Mesendoderm (in vitro differentiated cells): ENCODE measurements at regions not wholly inside any gene's neighbourhood (a gene's known extent, or its start where the extent isn't known, plus 50 kb on each side); places are given as distances from the start of the nearest gene placed in this dataset.

Source experiments
- DNase-seq: peaks from one replicate; pipeline ENCODE4 v3.0.0; 2013
- H2AK5ac ChIP-seq: 2 replicates; pipeline ENCODE4 v1.6.1; 2013; ENCODE audit warnings: low read length, inconsistent platforms
- H2BK120ac ChIP-seq: 2 replicates; pipeline ENCODE4 v1.6.1; 2013; ENCODE audit warnings: low read depth, mild to moderate bottlenecking, low read length, moderate library complexity, mixed read lengths
- H2BK15ac ChIP-seq: replicated peaks from 2 replicates; pipeline ENCODE4 v1.6.1; 2013; ENCODE audit warnings: low read depth, mild to moderate bottlenecking, moderate library complexity
- H2BK5ac ChIP-seq: 2 replicates; pipeline ENCODE4 v1.6.1; 2013; ENCODE audit warnings: low read length, inconsistent platforms
- H3K18ac ChIP-seq: 2 replicates; pipeline ENCODE4 v1.6.1; 2013; ENCODE audit warnings: mild to moderate bottlenecking, low read length, mixed read lengths
- H3K23ac ChIP-seq: one replicate; pipeline ENCODE4 v1.6.1; 2013; ENCODE audit warnings: low read length
- H3K27ac ChIP-seq: 2 replicates; pipeline ENCODE4 v1.5.1; 2013; ENCODE audit warnings: low read depth, mild to moderate bottlenecking, inconsistent platforms, low read length, moderate library complexity
- H3K27me3 ChIP-seq: 2 replicates; pipeline ENCODE4 v1.6.1; 2013; ENCODE audit warnings: low read length, control low read depth, mild to moderate bottlenecking, inconsistent platforms; ENCODE audit not compliant: insufficient read depth, poor library complexity
- H3K36me3 ChIP-seq: 2 replicates; pipeline ENCODE4 v1.6.1; 2013; ENCODE audit warnings: low read length, inconsistent platforms; ENCODE audit not compliant: control insufficient read depth, insufficient read depth
- H3K4ac ChIP-seq: one replicate; pipeline ENCODE4 v1.6.1; 2013; ENCODE audit warnings: low read depth, mild to moderate bottlenecking, low read length, moderate library complexity
- H3K4me1 ChIP-seq: 2 replicates; pipeline ENCODE4 v1.6.1; 2013; ENCODE audit warnings: low read depth, low read length, inconsistent platforms; ENCODE audit not compliant: control insufficient read depth
- H3K4me2 ChIP-seq: 2 replicates; pipeline ENCODE4 v1.6.1; 2013; ENCODE audit warnings: low read length
- H3K4me3 ChIP-seq: 2 replicates; pipeline ENCODE4 v1.5.1; 2013; ENCODE audit warnings: mild to moderate bottlenecking, low read length
- H3K56ac ChIP-seq: one replicate; pipeline ENCODE4 v1.6.1; 2013; ENCODE audit warnings: low read length
- H3K79me1 ChIP-seq: 2 replicates; pipeline ENCODE4 v1.6.1; 2013; ENCODE audit warnings: low read length, inconsistent platforms
- H3K79me2 ChIP-seq: 2 replicates; pipeline ENCODE4 v1.6.1; 2013; ENCODE audit warnings: mild to moderate bottlenecking, low read length; ENCODE audit not compliant: control insufficient read depth, insufficient read depth
- H3K9ac ChIP-seq: 2 replicates; pipeline ENCODE4 v1.6.1; 2013; ENCODE audit warnings: low read length, inconsistent platforms
- H4K5ac ChIP-seq: one replicate; pipeline ENCODE4 v1.6.1; 2013; ENCODE audit warnings: low read length
- H4K8ac ChIP-seq: one replicate; pipeline ENCODE4 v1.6.1; 2013; ENCODE audit warnings: low read depth, mild to moderate bottlenecking, control low read depth, low read length, moderate library complexity
- WGBS: extraction: QIAGEN DNeasy Blood & Tissue Kit; methylation state at CpG from one replicate; pipeline ENCODE4 v1.1.7; 2013; ENCODE audit warnings: low lambda C conversion rate, missing lambda C conversion rate; ENCODE audit not compliant: insufficient coverage; ENCODE audit errors: extremely low coverage; 5-methylcytosine and 5-hydroxymethylcytosine counted together

DNA sequence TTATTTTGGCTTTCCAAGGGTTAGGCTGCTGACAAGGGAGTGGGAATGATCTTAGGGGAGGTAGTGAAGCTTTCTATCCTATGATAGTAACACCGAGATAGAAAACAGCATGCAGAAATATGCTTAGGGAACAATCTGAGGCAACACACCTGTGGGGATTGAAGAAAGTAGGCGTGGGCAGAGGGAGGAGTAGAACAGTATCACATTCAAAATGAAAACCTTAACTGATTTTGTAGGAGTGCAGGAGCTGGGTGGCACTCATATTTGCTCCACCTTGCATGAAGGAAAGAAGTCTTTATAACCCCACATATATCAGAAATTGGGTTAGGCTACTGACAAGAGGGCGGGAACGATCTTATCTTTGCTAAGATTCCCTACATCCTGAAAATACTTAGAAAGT, 762.2 kb upstream of the CNTNAP5 start:
- H3K18ac ChIP-seq: no peak overlapping the region
- H3K4me2 ChIP-seq: no peak overlapping the region
- no peak overlapping the region for H2AK5ac ChIP-seq
- H2BK5ac ChIP-seq: no peak overlapping the region
- no peak overlapping the region for H3K23ac ChIP-seq
- H3K79me1 ChIP-seq: no peaks in the 10 kb centered on the region
- H3K27me3 ChIP-seq: no peaks in the 10 kb centered on the region
- no peaks in the 10 kb centered on the region for H3K79me2 ChIP-seq
- WGBS: no CpG with 5 or more reads among the region's 4 CpGs
- no peaks in the 10 kb centered on the region for H3K36me3 ChIP-seq
- no peak overlapping the region for H3K9ac ChIP-seq
- H3K4ac ChIP-seq: no peak overlapping the region
- no peak overlapping the region for H3K56ac ChIP-seq
- H3K4me3 ChIP-seq: no peak overlapping the region
- H3K4me1 ChIP-seq: no peaks in the 10 kb centered on the region
- no peak overlapping the region for H4K5ac ChIP-seq
- no peak for DNase-seq
- H3K27ac ChIP-seq: no peak overlapping the region
- no peak overlapping the region for H4K8ac ChIP-seq
- H2BK15ac ChIP-seq: no peak overlapping the region
- H2BK120ac ChIP-seq: no peak overlapping the region

DNA sequence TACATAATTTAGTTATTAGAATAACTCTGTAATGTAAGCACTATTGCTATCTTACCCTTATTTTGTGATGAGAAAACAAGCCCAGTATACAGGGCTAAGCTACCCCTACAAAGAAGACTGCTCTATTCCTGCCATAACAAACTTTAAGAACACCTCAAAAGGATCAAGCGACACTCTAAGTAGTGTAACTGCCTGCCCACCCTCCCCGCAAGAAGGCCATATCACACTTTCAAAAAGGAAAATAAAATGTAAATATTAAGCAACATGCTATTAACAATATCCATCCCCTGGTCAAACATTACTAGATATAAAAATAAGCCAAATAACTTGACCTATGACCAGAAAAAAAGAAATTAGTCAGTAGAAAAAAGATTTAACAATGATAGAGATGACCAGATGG, 741.7 kb upstream of the CNTNAP5 start:
- Histone ChIP-seq H2BK15ac (no peak overlapping the region), H2BK120ac (no peak overlapping the region), H2AK5ac (no peak overlapping the region), H3K4ac (no peak overlapping the region), H3K27me3 (no peaks in the 10 kb centered on the region), H3K18ac (no peak overlapping the region), H3K4me2 (no peak overlapping the region), H3K23ac (no peak overlapping the region), H3K79me1 (no peaks in the 10 kb centered on the region), H3K56ac (no peak overlapping the region), H4K5ac (no peak overlapping the region), H3K27ac (no peak overlapping the region), H3K4me3 (no peak overlapping the region), H3K4me1 (no peaks in the 10 kb centered on the region), H4K8ac (no peak overlapping the region), H3K79me2 (no peaks in the 10 kb centered on the region), H3K36me3 (no peaks in the 10 kb centered on the region), H2BK5ac (no peak overlapping the region), H3K9ac (no peak overlapping the region)
- no CpG with 5 or more reads among the region's 2 CpGs for WGBS
- no peak for DNase-seq

DNA sequence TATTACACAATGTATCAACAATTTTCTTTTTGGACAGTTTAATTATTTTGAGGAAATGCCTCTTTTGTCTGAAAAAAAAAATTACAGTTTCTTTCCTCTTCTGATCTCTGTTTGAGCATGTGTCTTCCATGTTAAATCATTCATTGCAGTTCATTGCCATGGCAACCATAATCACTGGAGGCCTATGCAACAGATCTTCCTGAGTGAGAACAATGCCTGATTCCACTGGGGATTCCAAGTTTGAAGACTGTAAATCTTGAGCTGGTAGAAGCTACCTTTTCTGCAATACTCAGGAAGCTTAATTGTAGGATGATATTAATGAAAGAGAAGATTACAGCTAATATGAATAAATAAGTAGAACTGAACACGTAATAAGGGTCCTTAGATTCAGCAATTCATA, 721.4 kb upstream of the CNTNAP5 start:
- Histone ChIP-seq H3K4me3 (no peak overlapping the region), H2BK15ac (no peak overlapping the region), H3K4ac (no peak overlapping the region), H2BK5ac (no peak overlapping the region), H3K4me2 (no peak overlapping the region), H3K79me1 (no peaks in the 10 kb centered on the region), H3K18ac (no peak overlapping the region), H4K5ac (no peak overlapping the region), H4K8ac (no peak overlapping the region), H3K79me2 (no peaks in the 10 kb centered on the region), H3K27ac (no peak overlapping the region), H3K27me3 (no peaks in the 10 kb centered on the region), H3K4me1 (no peaks in the 10 kb centered on the region), H2BK120ac (no peak overlapping the region), H3K56ac (no peak overlapping the region), H3K9ac (no peak overlapping the region), H2AK5ac (no peak overlapping the region), H3K36me3 (no peaks in the 10 kb centered on the region), H3K23ac (no peak overlapping the region)
- no CpG with 5 or more reads among the region's 1 CpG for WGBS
- peak; percentile 31 for DNase-seq
